HCT116 (cell line): ENCODE measurements at regions not wholly inside any gene's neighbourhood (a gene's known extent, or its start where the extent isn't known, plus 50 kb on each side); places are given as distances from the start of the nearest gene placed in this dataset.

ENCODE experiments used
- ATAC-seq: fragments of 200-7000 bp; cut with Tn5 transposase; 2 replicates; pipeline ENCODE4 v1.9.1; 2020; ENCODE audit warnings: mild to moderate bottlenecking, moderate library complexity
- BruUV-seq: library from RNA; stranded (reverse); fragments of 400-500 nt; replicated peaks from 2 replicates; lab custom pipeline; 2021; lab: Mats Ljungman, UMichigan
- CTCF ChIA-PET: fragments of 300-600 bp; sonication (Branson Sonifier 250); formaldehyde crosslinking; loops from one replicate; lab custom pipeline; 2021; ENCODE audit warnings: antibody characterized with exemption; lab: Charles Lee
- POLR2A ChIA-PET: fragments of 300-600, 350-600 bp; sonication (Branson Sonifier 250); formaldehyde crosslinking; loops from one replicate; lab custom pipeline; 2021; ENCODE audit warnings: antibody characterized with exemption; lab: Charles Lee
- RAD21 ChIA-PET, 2 experiments: fragments of 300-600 bp; sonication (Branson Sonifier 250); formaldehyde crosslinking; loops; one replicate each; lab custom pipeline; 2023; ENCODE audit warnings: low total read pairs in 2 of 2; ENCODE audit not compliant: uncharacterized antibody in 2 of 2, unreplicated experiment in 2 of 2, low non-redundant PET in 1 of 2; lab: Charles Lee
- DNase-seq: peaks from one replicate; pipeline ENCODE4 v3.0.0-alpha.2; 2010; ENCODE audit warnings: low read depth, low spot score
- H2AFZ ChIP-seq: fragments of 200-600 bp; shearing (Covaris generic), sonication (generic); 2 replicates; pipeline ENCODE4 v1.6.1; 2017; ENCODE audit warnings: low read depth, mixed run types, mixed read lengths, antibody characterized with exemption, low read length; ENCODE audit not compliant: poor library complexity, severe bottlenecking
- H3K27ac ChIP-seq: 2 replicates; pipeline ENCODE4 v1.5.1; 2012; ENCODE audit warnings: low read depth, low read length
- H3K27me3 ChIP-seq: fragments of 200-600 bp; sonication (generic); 2 replicates; pipeline ENCODE4 v1.6.1; 2016; ENCODE audit warnings: mixed run types, low read length, mixed read lengths; ENCODE audit not compliant: insufficient read depth
- H3K36me3 ChIP-seq, 2 experiments: fragments of 200-500 bp in 1 of 2; fragments of 200-600 bp in 1 of 2; sonication (Bioruptor generic) in 1 of 2; sonication (generic) in 1 of 2; 2 replicates each; pipeline versions ENCODE4 v1.5.1 to v1.6.1; 2014 to 2016; ENCODE audit warnings: low read length in 2 of 2, inconsistent platforms in 1 of 2, mixed read lengths in 1 of 2, mixed run types in 1 of 2; ENCODE audit not compliant: insufficient read depth in 2 of 2, control insufficient read depth in 1 of 2
- H3K4me1 ChIP-seq, 2 experiments: fragments of 200-600 bp in 1 of 2; sonication (generic) in 1 of 2; 2 replicates each; pipeline versions ENCODE4 v1.5.1 to v1.6.1; 2012 to 2017; ENCODE audit warnings: low read length in 2 of 2, inconsistent platforms in 1 of 2, mild to moderate bottlenecking in 1 of 2, mixed read lengths in 1 of 2, mixed run types in 1 of 2, moderate library complexity in 1 of 2; ENCODE audit not compliant: insufficient read depth in 2 of 2, control insufficient read depth in 1 of 2
- H3K4me2 ChIP-seq: fragments of 200-600 bp; sonication (generic); 2 replicates; pipeline ENCODE4 v1.6.1; 2017; ENCODE audit warnings: mixed run types, low read length, mixed read lengths
- H3K4me3 ChIP-seq, 2 experiments: fragments of 200-600 bp in 1 of 2; sonication (generic) in 1 of 2; replicated peaks in 1 of 2; 2 replicates each; pipeline ENCODE4 v1.5.1; 2011 to 2016; ENCODE audit warnings: low read length in 2 of 2, control low read depth in 1 of 2, low read depth in 1 of 2, mild to moderate bottlenecking in 1 of 2, mixed read lengths in 1 of 2, mixed run types in 1 of 2
- H3K79me2 ChIP-seq: fragments of 200-600 bp; sonication (generic); 2 replicates; pipeline ENCODE4 v1.6.1; 2017; ENCODE audit warnings: mild to moderate bottlenecking, mixed run types, low read length, moderate library complexity, mixed read lengths; ENCODE audit not compliant: insufficient read depth
- H3K9ac ChIP-seq: fragments of 200-600 bp; sonication (generic); 2 replicates; pipeline ENCODE4 v1.6.1; 2016; ENCODE audit warnings: low read length, mixed read lengths
- H3K9me2 ChIP-seq: fragments of 200-600 bp; sonication (generic), shearing (Covaris generic); 2 replicates; pipeline ENCODE4 v1.6.1; 2017; ENCODE audit warnings: mixed run types, mild to moderate bottlenecking, moderate library complexity; ENCODE audit not compliant: insufficient read depth
- H3K9me3 ChIP-seq, 2 experiments: fragments of 200-500 bp in 1 of 2; fragments of 200-600 bp in 1 of 2; sonication (Bioruptor generic) in 1 of 2; sonication (generic) in 1 of 2; 2 replicates each; pipeline ENCODE4 v1.6.1; 2014 to 2017; ENCODE audit warnings: low read length in 2 of 2, mixed read lengths in 2 of 2, inconsistent platforms in 1 of 2, low read depth in 1 of 2, mild to moderate bottlenecking in 1 of 2, mixed run types in 1 of 2, moderate library complexity in 1 of 2; ENCODE audit not compliant: control insufficient read depth in 1 of 2, insufficient read depth in 1 of 2
- H4K20me1 ChIP-seq: fragments of 200-600 bp; sonication (generic), shearing (Covaris generic); 2 replicates; pipeline ENCODE4 v1.6.1; 2017; ENCODE audit warnings: mixed run types, mild to moderate bottlenecking, moderate library complexity; ENCODE audit not compliant: insufficient read depth
- ATF3 ChIP-seq: IDR thresholded peaks from 2 replicates; pipeline ENCODE4 v1.6.1; 2012
- CEBPB ChIP-seq: IDR thresholded peaks from 2 replicates; pipeline ENCODE4 v1.6.1; 2012; ENCODE audit warnings: low read depth
- EGR1 ChIP-seq: IDR thresholded peaks from 2 replicates; pipeline ENCODE4 v1.6.1; 2012; ENCODE audit warnings: low read depth
- ELF1 ChIP-seq: IDR thresholded peaks from 2 replicates; pipeline ENCODE4 v1.6.1; 2012; ENCODE audit warnings: low read depth, borderline replicate concordance
- EZH2phosphoT487 ChIP-seq: fragments of 200-600 bp; IDR thresholded peaks from 2 replicates; pipeline ENCODE4 v1.6.1; 2018; ENCODE audit warnings: antibody characterized with exemption, borderline replicate concordance
- FOSL1 ChIP-seq: IDR thresholded peaks from 2 replicates; pipeline ENCODE4 v1.6.1; 2012; ENCODE audit warnings: low read depth
- MAX ChIP-seq: IDR thresholded peaks from 2 replicates; pipeline ENCODE4 v1.6.1; 2012
- POLR2A ChIP-seq: IDR thresholded peaks from 2 replicates; pipeline ENCODE4 v1.7.0; 2011; ENCODE audit warnings: borderline replicate concordance; ENCODE audit not compliant: insufficient read depth, insufficient read length; ENCODE audit errors: extremely low read depth
- POLR2AphosphoS5 ChIP-seq: IDR thresholded peaks from 2 replicates; pipeline ENCODE4 v1.6.1; 2011; ENCODE audit warnings: mild to moderate bottlenecking, low read depth, low read length, moderate library complexity
- RAD21 ChIP-seq: IDR thresholded peaks from 2 replicates; pipeline ENCODE4 v1.6.1; 2012; ENCODE audit warnings: low read depth, mild to moderate bottlenecking
- REST ChIP-seq: IDR thresholded peaks from 2 replicates; pipeline ENCODE4 v1.6.1; 2012; ENCODE audit warnings: low read depth
- SIN3A ChIP-seq: IDR thresholded peaks from 2 replicates; pipeline ENCODE4 v1.6.1; 2012; ENCODE audit warnings: low read depth
- SP1 ChIP-seq: IDR thresholded peaks from 2 replicates; pipeline ENCODE4 v1.6.1; 2012; ENCODE audit warnings: low read depth
- SRF ChIP-seq: IDR thresholded peaks from 2 replicates; pipeline ENCODE4 v1.6.1; 2012; ENCODE audit warnings: low read depth
- ZBTB33 ChIP-seq: IDR thresholded peaks from 2 replicates; pipeline ENCODE4 v1.6.1; 2011; ENCODE audit warnings: mild to moderate bottlenecking, low read length, moderate library complexity; ENCODE audit not compliant: insufficient replicate concordance; ENCODE audit errors: extremely low read depth
- ZFX ChIP-seq: fragments of 450-650 bp; IDR thresholded peaks from 2 replicates; pipeline ENCODE4 v1.6.1; 2017
- ZNF274 ChIP-seq: fragments of 200-500 bp; sonication (Bioruptor generic); IDR thresholded peaks from 2 replicates; pipeline ENCODE4 v1.6.1; 2014; ENCODE audit warnings: mild to moderate bottlenecking, low read depth, low read length, inconsistent platforms
- intact Hi-C: fragments of 100-400 bp; cut with micrococcal nuclease; formaldehyde crosslinking; loops from 2 replicates; pipeline ENCODE4 v1.10.0; 2022

- H3K27ac ChIP-seq: no peak overlapping the region
- H3K4me3 ChIP-seq: no peak overlapping the region
- ATAC-seq (no peak), DNase-seq (no peak)
- CTCF ChIA-PET: no interaction called here
- no peaks in the 10 kb centered on the region for H3K9me3 ChIP-seq
- RAD21 ChIA-PET: no interaction called here
- POLR2A ChIA-PET: no interaction called here
- H3K4me1 ChIP-seq: no peaks in the 10 kb centered on the region
- no peak overlapping the region for H3K9ac ChIP-seq
- H4K20me1 ChIP-seq: no peaks in the 10 kb centered on the region
- no peak overlapping the region for H2AFZ ChIP-seq
- BruUV-seq: no TSS peak
- H3K79me2 ChIP-seq: no peaks in the 10 kb centered on the region
- H3K36me3 ChIP-seq: no peaks in the 10 kb centered on the region
- H3K27me3 ChIP-seq: peaks cover 24% of the 10 kb centered on the region
- TF ChIP-seq ZFX (no peak), POLR2AphosphoS5 (no peak), EGR1 (no peak), RAD21 (no peak), ELF1 (no peak), ZBTB33 (no peak), EZH2phosphoT487 (no peak), POLR2A (no peak), SIN3A (no peak), FOSL1 (no peak), MAX (no peak), REST (no peak), CEBPB (no peak), ZNF274 (no peak), SP1 (no peak), ATF3 (no peak), SRF (no peak)
- intact Hi-C loops: no loop called here
- no peak overlapping the region for H3K4me2 ChIP-seq
- H3K9me2 ChIP-seq: no peaks in the 10 kb centered on the region
Observed at GRCh38 chr1:14301704-14302024, 296.8 kb upstream of the KAZN start.
